ENCODE measurements at regions not wholly inside any gene's neighbourhood (a gene's known extent, or its start where the extent isn't known, plus 50 kb on each side); places are given as distances from the start of the nearest gene placed in this dataset.
"Not testable (repeated sequence)": the region's sequence is repeated elsewhere in the genome, so short reads cannot be mapped to it uniquely, and the experiment has no call there.

DNA sequence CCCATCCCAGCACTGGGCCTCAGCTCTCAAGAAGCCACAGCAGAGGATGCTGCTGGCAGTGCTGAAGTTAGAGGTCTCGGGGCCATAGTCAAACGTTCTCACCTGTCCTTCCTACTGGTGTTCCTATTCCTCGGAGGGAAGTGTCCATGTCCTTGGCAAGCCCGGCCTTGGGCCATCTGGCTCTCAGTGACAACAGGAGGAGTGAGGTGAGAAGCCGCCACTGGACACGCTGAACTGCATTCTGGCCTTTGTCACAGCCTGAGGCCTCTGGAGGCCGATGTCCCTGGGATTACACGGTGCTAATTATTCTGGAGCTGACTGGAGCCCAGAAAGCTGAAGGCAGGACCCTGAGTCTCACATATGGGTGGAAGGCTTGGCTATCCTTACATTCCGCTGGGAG, 92.5 kb downstream of the OLFM1 start:
- Mint-ChIP-seq H3K27ac (ENCODE audit: unreplicated experiment) (no peak overlapping the region), H3K27me3 (ENCODE audit: insufficient read depth, unreplicated experiment) (peaks cover 16% of the 10 kb centered on the region), H3K9me3 (ENCODE audit: unreplicated experiment) (no peaks in the 10 kb centered on the region), H3K4me3 (ENCODE audit: unreplicated experiment) (no peak overlapping the region), H3K36me3 (ENCODE audit: insufficient read depth, unreplicated experiment) (no peaks in the 10 kb centered on the region), H3K4me1 (ENCODE audit: low read depth, unreplicated experiment) (no peaks in the 10 kb centered on the region)
- H3K36me3 ChIP-seq (ENCODE audit: control insufficient read depth, insufficient read depth, low read length) = no peaks in the 10 kb centered on the region
- ChIA-PET POLR2A (no interaction called here), CTCF (no interaction called here)
- TF ChIP-seq, protein P1, sequence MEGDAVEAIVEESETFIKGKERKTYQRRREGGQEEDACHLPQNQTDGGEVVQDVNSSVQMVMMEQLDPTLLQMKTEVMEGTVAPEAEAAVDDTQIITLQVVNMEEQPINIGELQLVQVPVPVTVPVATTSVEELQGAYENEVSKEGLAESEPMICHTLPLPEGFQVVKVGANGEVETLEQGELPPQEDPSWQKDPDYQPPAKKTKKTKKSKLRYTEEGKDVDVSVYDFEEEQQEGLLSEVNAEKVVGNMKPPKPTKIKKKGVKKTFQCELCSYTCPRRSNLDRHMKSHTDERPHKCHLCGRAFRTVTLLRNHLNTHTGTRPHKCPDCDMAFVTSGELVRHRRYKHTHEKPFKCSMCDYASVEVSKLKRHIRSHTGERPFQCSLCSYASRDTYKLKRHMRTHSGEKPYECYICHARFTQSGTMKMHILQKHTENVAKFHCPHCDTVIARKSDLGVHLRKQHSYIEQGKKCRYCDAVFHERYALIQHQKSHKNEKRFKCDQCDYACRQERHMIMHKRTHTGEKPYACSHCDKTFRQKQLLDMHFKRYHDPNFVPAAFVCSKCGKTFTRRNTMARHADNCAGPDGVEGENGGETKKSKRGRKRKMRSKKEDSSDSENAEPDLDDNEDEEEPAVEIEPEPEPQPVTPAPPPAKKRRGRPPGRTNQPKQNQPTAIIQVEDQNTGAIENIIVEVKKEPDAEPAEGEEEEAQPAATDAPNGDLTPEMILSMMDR (IDR thresholded peaks at IDR 0.05; ENCODE audit: insufficient read depth in 1 of 2, low read depth in 1 of 2, low read length in 1 of 2, severe bottlenecking in 1 of 2, unreplicated experiment in 1 of 2) = no peak
- DNase-seq = no peak
- intact Hi-C loops (cut with micrococcal nuclease; ENCODE audit: unreplicated experiment) = no loop called here
- BruUV-seq (replicated peaks) = no TSS peak
- H3K4me1 ChIP-seq = no peaks in the 10 kb centered on the region
- H3K27me3 ChIP-seq (replicated peaks; ENCODE audit: control insufficient read depth, insufficient read depth, low read length) = no peaks in the 10 kb centered on the region
- no peak overlapping the region for H3K4me3 ChIP-seq (ENCODE audit: low read depth, low read length)
- no peaks in the 10 kb centered on the region for H3K9me3 ChIP-seq

- Mint-ChIP-seq H3K27ac (ENCODE audit: unreplicated experiment) (no peak overlapping the region), H3K27me3 (ENCODE audit: insufficient read depth, unreplicated experiment) (peaks cover 16% of the 10 kb centered on the region), H3K9me3 (ENCODE audit: unreplicated experiment) (no peaks in the 10 kb centered on the region), H3K36me3 (ENCODE audit: insufficient read depth, unreplicated experiment) (no peaks in the 10 kb centered on the region), H3K4me3 (ENCODE audit: unreplicated experiment) (no peak overlapping the region), H3K4me1 (ENCODE audit: low read depth, unreplicated experiment) (no peaks in the 10 kb centered on the region)
- TF ChIP-seq, protein P1 (IDR thresholded peaks at IDR 0.05; ENCODE audit: insufficient read depth in 1 of 2, low read depth in 1 of 2, low read length in 1 of 2, severe bottlenecking in 1 of 2, unreplicated experiment in 1 of 2) = no peak
- H3K4me3 ChIP-seq (ENCODE audit: low read depth, low read length) = no peak overlapping the region
- no peaks in the 10 kb centered on the region for H3K4me1 ChIP-seq
- H3K27me3 ChIP-seq (replicated peaks; ENCODE audit: control insufficient read depth, insufficient read depth, low read length) = no peaks in the 10 kb centered on the region
- H3K36me3 ChIP-seq (ENCODE audit: control insufficient read depth, insufficient read depth, low read length) = no peaks in the 10 kb centered on the region
- DNase-seq = no peak
- intact Hi-C loops (cut with micrococcal nuclease; ENCODE audit: unreplicated experiment) = no loop called here
- ChIA-PET CTCF (no interaction called here), POLR2A (no interaction called here)
- BruUV-seq (replicated peaks) = no TSS peak
- no peaks in the 10 kb centered on the region for H3K9me3 ChIP-seq
Measured at GRCh38 chr9:135180586-135180985, 93.1 kb downstream of the OLFM1 start.

DNA sequence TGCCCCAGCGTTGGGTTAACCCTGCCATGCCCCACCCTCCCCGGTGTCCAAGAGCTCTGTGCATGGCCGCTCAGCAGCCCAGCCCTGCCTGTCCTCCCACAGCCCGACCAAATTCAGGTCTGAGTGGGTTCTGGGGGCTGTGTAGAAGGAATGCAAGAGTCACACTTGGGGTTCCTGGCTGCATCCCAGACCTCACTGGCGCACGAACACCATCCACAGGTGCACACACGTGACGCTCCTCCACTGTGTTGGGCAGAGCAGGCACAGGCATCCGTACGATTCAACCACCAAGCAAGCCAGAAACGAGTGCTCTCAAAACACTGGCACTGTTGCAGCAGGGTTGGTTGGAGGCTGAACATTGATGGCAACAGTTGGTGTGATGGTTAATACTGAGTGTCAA, 93.9 kb downstream of the OLFM1 start:
- ChIA-PET CTCF (interaction anchor here (0.6 kb wide), 1 partner anchor 47 kb away, joined by 3 read pairs; no protein-coding TSS in a partner anchor), POLR2A (no interaction called here)
- H3K4me3 Mint-ChIP-seq (ENCODE audit: unreplicated experiment) = no peak overlapping the region
- Histone ChIP-seq H3K4me1 (no peaks in the 10 kb centered on the region), H3K36me3 (ENCODE audit: control insufficient read depth, insufficient read depth, low read length) (no peaks in the 10 kb centered on the region), H3K27me3 (replicated peaks; ENCODE audit: control insufficient read depth, insufficient read depth, low read length) (no peaks in the 10 kb centered on the region; the same call in 1 of the 2 replicates), H3K9me3 (no peaks in the 10 kb centered on the region), H3K4me3 (ENCODE audit: low read depth, low read length) (no peak overlapping the region)
- BruUV-seq (replicated peaks) = no TSS peak
- H3K4me1 Mint-ChIP-seq (ENCODE audit: low read depth, unreplicated experiment) = no peaks in the 10 kb centered on the region
- no peak for DNase-seq
- TF ChIP-seq, protein P1 (IDR thresholded peaks at IDR 0.05; ENCODE audit: insufficient read depth in 1 of 2, low read depth in 1 of 2, low read length in 1 of 2, severe bottlenecking in 1 of 2, unreplicated experiment in 1 of 2) = no peak
- H3K36me3 Mint-ChIP-seq (ENCODE audit: insufficient read depth, unreplicated experiment) = no peaks in the 10 kb centered on the region
- no peaks in the 10 kb centered on the region for H3K9me3 Mint-ChIP-seq (ENCODE audit: unreplicated experiment)
- no peak overlapping the region for H3K27ac Mint-ChIP-seq (ENCODE audit: unreplicated experiment)
- intact Hi-C loops (cut with micrococcal nuclease; ENCODE audit: unreplicated experiment) = no loop called here
- peaks cover 16% of the 10 kb centered on the region for H3K27me3 Mint-ChIP-seq (ENCODE audit: insufficient read depth, unreplicated experiment)

DNA sequence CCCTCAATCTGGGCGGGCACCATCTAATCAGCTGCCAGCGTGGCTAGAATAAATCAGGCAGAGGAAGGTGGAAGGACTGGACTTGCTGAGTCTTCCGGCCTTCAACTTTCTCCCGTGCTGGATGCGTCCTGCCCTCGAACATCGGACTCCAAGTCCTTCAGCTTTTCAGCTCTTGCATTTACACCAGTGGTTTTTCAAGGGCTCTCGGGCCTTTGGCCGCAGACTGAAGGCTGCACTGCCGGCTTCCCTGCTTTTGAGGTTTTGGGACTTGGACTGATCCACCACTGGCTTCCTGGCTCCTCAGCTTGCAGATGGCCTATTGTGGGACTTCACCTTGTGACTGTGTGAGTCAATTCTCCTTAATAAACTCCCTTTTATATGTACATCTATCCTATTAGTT, 94.4 kb downstream of the OLFM1 start:
- DNase-seq = not testable (repeated sequence)

More for the DNA sequence above, 94.4 kb downstream of the OLFM1 start:
- H3K4me1 ChIP-seq; H3K36me3 Mint-ChIP-seq (ENCODE audit: insufficient read depth, unreplicated experiment); H3K9me3 Mint-ChIP-seq (ENCODE audit: unreplicated experiment); H3K4me1 Mint-ChIP-seq (ENCODE audit: low read depth, unreplicated experiment); H3K4me3 Mint-ChIP-seq (ENCODE audit: unreplicated experiment); BruUV-seq (replicated peaks); H3K27me3 ChIP-seq (replicated peaks; ENCODE audit: control insufficient read depth, insufficient read depth, low read length); H3K4me3 ChIP-seq (ENCODE audit: low read depth, low read length); POLR2A ChIA-PET; H3K9me3 ChIP-seq; intact Hi-C loops (cut with micrococcal nuclease; ENCODE audit: unreplicated experiment); H3K27ac Mint-ChIP-seq (ENCODE audit: unreplicated experiment); H3K36me3 ChIP-seq (ENCODE audit: control insufficient read depth, insufficient read depth, low read length): not testable (repeated sequence)
- CTCF ChIA-PET = interaction anchor here (0.6 kb wide), 1 partner anchor 48 kb away, joined by 3 read pairs; no protein-coding TSS in a partner anchor
- peaks cover 20% of the 10 kb centered on the region for H3K27me3 Mint-ChIP-seq (ENCODE audit: insufficient read depth, unreplicated experiment)

Measured in Caco-2 (cell line).